NCI-H748 treated with DMSO at 0.1 percent for 48 hours (cell line): ENCODE measurements at regions not wholly inside any gene's neighbourhood (a gene's known extent, or its start where the extent isn't known, plus 50 kb on each side); places are given as distances from the start of the nearest gene placed in this dataset.

Source experiments
- DNase-seq: peaks from one replicate; lab custom pipeline; 2025; lab: John Stamatoyannopoulos, UW

DNA sequence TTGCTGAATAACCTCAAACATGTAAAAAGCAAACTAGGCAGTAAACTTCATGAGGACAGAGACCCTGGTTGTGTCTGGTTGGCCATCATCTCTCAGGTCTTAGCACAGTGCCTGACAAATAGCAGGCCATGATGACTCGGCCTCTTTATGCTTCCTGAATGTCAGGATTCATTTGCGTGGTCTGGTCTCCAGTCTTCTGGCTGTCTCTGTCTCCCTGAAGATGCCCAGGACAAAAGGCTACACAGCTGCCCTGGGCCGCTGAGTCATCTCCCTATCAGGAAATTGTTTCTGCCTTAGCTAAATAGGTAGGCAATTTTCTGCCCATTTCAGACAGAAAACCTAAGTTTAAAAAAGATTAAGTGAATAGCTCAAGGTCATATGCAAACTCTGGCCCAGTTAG, 84.1 kb upstream of the FNDC3A start:
- no peak for DNase-seq

DNA sequence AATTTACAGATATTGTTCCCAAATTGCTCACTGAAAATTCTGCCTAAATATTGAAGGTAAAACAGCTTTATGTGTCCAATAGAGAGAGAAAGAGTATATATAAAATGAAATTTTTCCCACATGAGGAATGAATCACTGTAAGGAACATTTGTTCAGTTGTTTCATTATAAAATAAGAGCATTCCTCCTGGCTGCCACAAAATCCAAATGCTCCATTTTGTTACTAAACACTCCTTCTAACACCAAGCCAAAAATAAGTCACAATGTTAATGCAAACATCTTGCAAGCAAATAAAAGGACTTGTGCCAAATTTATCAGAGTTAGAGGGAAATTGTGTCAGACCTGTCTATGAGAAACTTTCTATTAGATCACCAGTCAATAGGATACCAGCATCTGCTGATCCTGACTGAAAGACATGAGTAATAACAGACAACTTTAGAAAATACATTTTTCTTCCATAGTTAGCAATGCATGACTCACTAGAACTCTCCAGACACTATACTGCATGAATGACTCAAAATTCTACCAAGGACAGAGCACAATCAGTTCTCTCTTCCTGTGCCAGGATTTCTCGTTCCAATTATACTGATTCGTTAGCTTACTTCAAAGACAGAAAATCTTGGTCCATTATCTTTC, 83.5 kb upstream of the FNDC3A start:
- DNase-seq: no peak

DNA sequence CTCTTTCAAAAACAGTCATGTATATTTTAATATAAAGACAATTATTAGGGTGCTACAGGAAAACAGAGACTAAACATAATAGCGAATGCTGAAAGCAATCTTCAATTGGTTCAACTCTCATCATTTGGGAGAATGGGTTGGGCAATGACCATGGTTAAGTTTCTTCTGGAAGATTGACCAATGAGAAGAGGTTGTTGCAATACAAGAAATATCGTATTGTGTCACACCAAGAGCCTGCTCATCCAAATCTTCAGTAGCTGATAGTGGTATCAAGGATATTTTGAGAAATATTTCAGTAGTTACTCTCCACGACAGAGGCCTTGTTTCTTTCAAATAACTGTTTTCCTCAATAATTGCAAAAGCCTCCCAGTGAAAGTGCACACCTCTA, 83.0 kb upstream of the FNDC3A start:
- no peak for DNase-seq

DNA sequence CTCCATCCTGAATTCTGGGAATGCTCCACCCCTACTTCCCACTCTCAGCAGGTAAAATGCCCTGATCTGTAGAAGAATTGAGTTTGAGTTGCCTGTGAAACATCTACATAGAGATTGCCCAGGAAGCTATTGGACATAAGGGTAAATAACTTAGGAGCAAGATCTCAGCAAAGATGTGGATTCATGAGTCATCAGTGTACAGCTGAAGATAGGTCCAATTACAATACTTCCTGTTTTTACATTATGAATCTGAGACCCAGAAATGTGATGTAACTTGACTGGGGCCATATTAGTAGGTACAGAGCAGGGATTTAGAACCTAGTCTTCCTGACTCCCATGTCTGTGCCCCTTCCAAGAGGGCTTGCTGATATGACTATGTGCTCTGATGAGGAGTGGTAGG, 79.4 kb upstream of the FNDC3A start:
- DNase-seq: no peak

DNA sequence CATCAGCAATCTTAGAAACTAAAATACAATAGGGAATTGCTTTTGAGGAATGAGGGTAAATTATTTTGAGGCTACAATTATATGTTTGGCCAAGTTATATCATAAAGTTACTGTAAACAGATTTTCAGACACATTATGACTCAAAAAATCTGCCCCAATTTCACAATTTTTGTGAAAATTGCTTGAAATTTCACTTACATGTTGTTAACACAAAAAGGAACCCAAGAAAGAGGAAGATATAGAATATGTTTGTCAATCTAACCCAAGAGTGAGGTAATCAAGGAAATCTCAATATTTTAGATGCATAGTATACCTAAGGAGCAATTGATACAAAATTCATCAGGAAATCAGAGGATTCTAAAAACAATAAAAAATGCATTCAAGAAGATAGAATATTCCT, 73.9 kb upstream of the FNDC3A start:
- no peak for DNase-seq

DNA sequence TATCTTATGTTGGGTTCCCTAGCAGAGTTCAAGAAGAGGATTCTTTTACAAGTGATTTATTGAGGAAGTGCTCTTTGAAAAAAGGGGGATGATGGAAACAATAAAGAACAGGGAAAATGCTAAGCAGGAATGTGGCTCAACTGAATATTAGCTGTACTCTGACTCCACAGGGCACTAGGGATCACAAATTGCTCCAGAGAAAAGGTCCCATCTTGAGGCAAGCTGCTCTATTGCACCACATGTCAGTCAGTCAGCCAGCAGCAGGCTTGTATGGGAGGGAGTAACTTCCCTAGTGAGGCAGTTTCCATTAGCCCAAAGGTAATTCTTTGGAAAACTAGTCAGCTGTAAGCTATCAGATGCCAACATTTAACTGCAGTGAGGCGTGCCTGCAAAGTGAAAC, 73.3 kb upstream of the FNDC3A start:
- no peak for DNase-seq

DNA sequence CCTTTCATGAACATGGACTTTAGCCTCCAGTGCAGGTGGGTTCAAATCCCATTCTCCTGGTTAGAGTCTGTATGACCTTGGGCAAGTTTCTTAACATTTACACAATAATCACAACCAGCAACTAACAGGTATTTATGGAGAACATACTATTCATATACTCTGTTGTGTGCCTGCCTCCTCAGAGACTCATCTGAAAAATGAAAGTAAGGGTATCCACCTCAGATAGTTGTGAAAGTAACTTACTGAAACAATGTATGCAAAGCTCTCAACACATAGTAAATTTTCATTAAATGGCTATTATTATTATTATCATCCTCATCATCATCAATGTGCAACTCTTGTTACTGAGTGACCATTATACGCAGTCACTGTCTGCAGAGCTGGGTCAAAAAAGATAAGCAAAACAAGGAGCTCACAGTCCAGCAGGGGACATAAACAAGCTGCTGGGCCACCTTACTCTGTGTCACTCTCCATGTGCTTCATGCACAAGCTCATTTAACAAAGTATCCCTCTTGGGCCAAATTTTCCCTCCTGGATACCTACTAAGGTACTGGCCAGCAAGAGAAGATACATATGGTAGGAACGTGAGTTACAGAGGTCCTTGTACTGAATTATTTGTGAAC, 70.9 kb upstream of the FNDC3A start:
- no peak for DNase-seq

DNA sequence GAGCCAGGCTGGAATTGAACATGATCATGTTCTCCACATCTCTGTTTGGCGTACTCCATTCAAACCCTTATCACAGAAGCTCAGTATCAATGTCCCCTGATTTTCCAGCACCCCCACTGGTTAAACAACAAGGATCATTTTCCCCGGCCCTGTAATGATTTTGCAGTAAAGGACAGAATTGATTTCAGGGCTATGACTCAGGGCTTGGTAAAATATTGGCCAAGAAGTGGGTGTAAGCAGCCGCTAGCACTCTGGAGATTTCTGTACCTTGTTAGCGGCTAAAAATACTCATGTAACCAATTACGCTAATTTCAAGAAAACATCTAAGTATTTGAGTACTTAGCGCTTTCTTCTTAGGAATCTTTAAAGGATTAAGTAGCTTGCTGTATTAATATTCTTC, 69.5 kb upstream of the FNDC3A start:
- no peak for DNase-seq

DNA sequence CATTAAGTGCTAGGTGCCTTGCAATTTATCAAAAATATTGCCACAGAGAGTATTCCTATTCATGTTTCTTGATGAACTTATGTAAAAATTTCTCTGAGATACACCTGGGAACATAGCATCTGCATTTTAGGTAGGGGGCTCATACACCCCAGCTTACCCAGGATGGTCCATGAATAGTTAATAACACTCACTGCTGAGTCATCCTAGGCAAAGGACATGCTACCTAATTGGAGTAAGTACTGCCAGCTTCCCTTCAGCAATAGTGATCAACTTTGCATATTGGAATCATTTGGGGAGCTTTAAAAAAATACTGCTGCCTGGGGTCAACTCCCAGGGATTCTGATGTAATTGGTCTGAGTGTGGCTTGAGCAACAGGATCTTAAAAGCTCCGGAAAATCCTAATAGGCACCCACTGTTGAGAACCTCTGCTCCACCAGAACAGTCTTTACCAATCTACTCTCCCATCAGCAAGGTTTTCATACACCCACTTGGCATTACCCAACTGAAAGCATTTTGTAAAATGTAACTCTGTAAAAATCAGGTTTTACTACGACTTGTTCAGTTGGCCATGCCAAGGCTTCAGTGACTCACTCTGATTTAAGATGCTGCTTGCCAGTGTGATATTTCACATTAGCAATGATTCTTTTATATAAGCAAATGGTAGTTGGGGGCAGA, 67.2 kb upstream of the FNDC3A start:
- DNase-seq: no peak

DNA sequence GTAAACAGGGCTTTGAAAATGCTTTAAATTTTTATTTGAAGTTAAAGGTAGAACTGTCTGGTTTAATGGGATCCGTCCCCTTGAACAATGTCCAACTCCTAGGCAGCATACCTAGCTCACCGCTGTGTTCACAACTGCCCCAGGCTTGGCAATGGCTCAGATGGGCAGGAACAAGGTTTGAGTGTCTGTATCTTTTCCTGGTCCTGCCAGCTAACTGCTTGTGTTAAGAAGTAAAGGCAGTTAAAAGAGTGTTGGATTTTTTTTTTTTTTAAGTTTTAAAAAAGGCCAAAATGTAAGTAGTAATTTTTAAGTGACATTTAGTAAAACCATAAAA, 66.7 kb upstream of the FNDC3A start:
- DNase-seq: no peak

DNA sequence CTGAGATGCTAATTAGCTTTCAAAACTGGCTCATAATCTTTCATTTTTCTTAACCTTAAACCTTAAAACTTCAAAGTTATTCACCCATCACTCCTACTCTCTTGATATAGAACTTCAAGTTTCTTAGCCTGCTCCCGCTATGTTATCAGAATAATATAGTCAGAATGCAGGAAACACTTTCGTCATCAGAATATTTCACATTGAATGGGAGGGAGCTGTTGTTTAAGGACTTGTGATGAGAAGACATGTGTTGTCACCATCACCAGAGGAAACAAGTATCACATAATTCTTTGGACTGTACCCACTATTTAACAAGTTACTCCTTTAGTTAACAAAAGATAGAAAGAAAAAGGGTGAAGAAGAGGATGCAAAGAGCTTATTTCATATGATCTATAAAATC, 65.0 kb upstream of the FNDC3A start:
- DNase-seq: no peak

DNA sequence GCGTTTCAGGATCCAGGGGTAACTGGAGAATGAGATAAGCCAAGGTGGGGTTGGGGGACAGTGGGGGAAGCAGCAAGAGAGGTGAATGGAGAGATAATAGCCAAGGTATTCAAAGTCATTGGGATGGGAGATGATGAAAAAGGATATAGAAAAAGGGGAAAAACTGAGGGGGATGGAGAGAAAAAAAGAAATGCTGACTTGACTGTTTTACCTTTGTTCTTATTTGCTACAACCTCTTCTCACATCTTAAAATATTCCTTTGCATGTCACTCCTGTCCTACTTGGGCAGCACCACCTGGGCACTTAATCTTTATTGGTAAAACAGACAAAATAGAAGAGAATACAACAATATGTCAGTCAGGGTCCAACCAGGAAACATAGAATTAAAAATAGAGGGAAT, 56.0 kb upstream of the FNDC3A start:
- no peak for DNase-seq

DNA sequence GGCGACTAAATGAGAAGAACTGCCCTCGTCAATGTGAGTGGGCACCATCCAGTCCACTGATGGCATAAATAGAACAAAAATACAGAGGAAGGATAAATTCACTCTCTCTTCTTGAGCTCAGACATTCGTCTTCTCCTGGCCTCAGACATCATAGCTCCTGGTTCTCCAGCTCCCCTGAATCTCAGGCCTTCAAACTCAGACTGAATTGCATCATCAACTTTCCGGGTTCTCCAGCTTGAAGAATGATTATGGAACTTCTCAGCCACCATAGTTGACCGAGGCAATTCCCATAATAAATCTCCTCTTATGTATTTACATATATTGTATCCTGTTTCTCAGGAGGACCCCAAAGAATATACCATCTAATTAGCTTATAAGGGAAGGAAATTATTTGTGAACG, 55.0 kb upstream of the FNDC3A start:
- no peak for DNase-seq

DNA sequence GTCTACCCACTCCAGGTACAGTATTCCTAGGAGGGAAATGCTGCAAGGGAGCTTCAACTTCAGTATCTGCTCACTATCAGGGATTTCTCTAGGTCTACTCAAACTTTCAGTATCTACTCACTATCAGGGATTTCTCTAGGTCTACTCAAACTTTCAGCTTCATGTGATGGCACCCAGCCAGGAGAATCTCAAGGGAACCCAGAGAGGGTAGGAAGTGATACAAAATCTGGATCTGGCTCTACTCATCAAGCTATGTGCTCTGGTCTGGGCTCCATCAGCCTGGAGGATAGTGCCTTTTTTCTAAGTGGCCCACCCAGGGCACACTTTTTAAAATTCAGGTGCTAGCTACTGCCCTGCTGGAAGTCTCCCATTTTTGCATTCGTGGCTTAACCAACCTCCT, 52.3 kb upstream of the FNDC3A start:
- DNase-seq: no peak

DNA sequence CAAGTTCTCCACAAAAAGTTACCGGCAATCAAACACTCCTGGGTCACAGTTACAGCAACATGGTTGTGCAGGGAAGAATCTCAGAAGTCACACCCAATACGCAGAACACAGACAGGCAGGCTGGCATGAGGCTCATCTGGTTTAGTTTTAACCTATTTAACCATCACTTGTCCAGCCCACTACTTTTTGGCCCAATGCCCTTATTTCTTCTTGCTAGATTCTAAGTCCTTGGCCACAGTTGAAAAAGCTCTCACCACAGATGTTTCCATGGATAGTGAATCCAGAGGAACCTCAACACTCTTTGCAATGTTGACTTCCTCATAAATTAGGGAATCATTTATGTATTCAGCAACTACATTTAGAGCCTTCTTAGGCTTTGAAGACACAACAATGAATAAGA, 50.7 kb upstream of the FNDC3A start:
- no peak for DNase-seq
